K562 (cell line): ENCODE measurements at regions not wholly inside any gene's neighbourhood (a gene's known extent, or its start where the extent isn't known, plus 50 kb on each side); places are given as distances from the start of the nearest gene placed in this dataset.

ENCODE experiments used
- ATAC-seq: fragments of 200-7000 bp; cut with Tn5 transposase; 3 replicates; pipeline ENCODE4 v1.9.1; 2020; ENCODE audit warnings: moderate library complexity
- BruUV-seq: library from RNA; stranded (reverse); fragments of 400-500 nt; replicated peaks from 2 replicates; lab custom pipeline; 2021; lab: Mats Ljungman, UMichigan
- CTCF ChIA-PET: fragments of 300-600 bp; formaldehyde crosslinking; extraction: SDS; loops from one replicate; lab custom pipeline; 2021; ENCODE audit warnings: low intra/inter-chr PET ratio; lab: Yijun Ruan, JAX
- POLR2A ChIA-PET: fragments of 300-600, 350-650 bp; sonication (Branson Sonifier 250); formaldehyde crosslinking; extraction: SDS; loops from one replicate; lab custom pipeline; 2021; ENCODE audit warnings: antibody characterized with exemption, inconsistent platforms; lab: Yijun Ruan, JAX
- DNase-seq, 4 experiments: peaks; one replicate each; pipeline versions ENCODE4 v3.0.0 to v3.0.0-alpha.2; 2011 to 2018; ENCODE audit warnings: low spot score in 3 of 4, mixed read lengths in 3 of 4; ENCODE audit errors: extremely low read depth in 1 of 4
- FAIRE-seq: peaks from 2 replicates; lab custom pipeline; 2011; peaks lifted over from hg19 to GRCh38; lab: Jason Lieb, UNC
- H2AFZ ChIP-seq: 2 replicates; pipeline ENCODE4 v1.6.0; 2011; ENCODE audit warnings: low read depth, low read length, control low read depth, inconsistent platforms
- H3K27ac ChIP-seq: fragments of 200-600 bp; 3 replicates; pipeline ENCODE4 v1.8.0; 2011; ENCODE audit warnings: low read depth, mild to moderate bottlenecking, control low read depth, inconsistent platforms, low read length, moderate library complexity, mixed read lengths; ENCODE audit errors: extremely low read depth
- H3K27me3 ChIP-seq, 2 experiments: fragments of 300-600 bp in 1 of 2; 2 replicates in 1 of 2; 3 replicates in 1 of 2; pipeline versions ENCODE4 v1.6.0 to v1.8.0; 2011; ENCODE audit warnings: inconsistent platforms in 2 of 2, low read length in 2 of 2, mild to moderate bottlenecking in 1 of 2, mixed read lengths in 1 of 2, moderate library complexity in 1 of 2; ENCODE audit not compliant: control insufficient read depth in 2 of 2, insufficient read depth in 2 of 2
- H3K36me3 ChIP-seq: fragments of 300-600 bp; 3 replicates; pipeline ENCODE4 v1.8.0; 2011; ENCODE audit warnings: mild to moderate bottlenecking, low read length, inconsistent platforms; ENCODE audit not compliant: control insufficient read depth, insufficient read depth
- H3K4me1 ChIP-seq, 2 experiments: fragments of 200-600 bp in 1 of 2; replicated peaks in 1 of 2; 2 replicates in 1 of 2; 3 replicates in 1 of 2; pipeline versions ENCODE4 v1.5.1 to v1.8.0; 2011; ENCODE audit warnings: inconsistent platforms in 2 of 2, low read length in 2 of 2, mild to moderate bottlenecking in 1 of 2, mixed read lengths in 1 of 2, moderate library complexity in 1 of 2; ENCODE audit not compliant: control insufficient read depth in 2 of 2, insufficient read depth in 2 of 2
- H3K4me2 ChIP-seq: 2 replicates; pipeline ENCODE4 v1.6.1; 2011; ENCODE audit warnings: low read length, control low read depth, inconsistent platforms, mixed read lengths; ENCODE audit not compliant: insufficient read depth
- H3K4me3 ChIP-seq: fragments of 200-600 bp; sonication (generic), shearing (Covaris generic); 2 replicates; pipeline ENCODE4 v1.5.1; 2016; ENCODE audit warnings: control low read depth, inconsistent platforms
- H3K79me2 ChIP-seq: fragments of 200-600 bp; 3 replicates; pipeline ENCODE4 v1.8.0; 2011; ENCODE audit warnings: low read length, inconsistent platforms; ENCODE audit not compliant: control insufficient read depth, insufficient read depth
- H3K9ac ChIP-seq, 2 experiments: 2 replicates each; pipeline versions ENCODE4 v1.6.0 to v1.6.1; 2011; ENCODE audit warnings: low read depth in 2 of 2, low read length in 2 of 2, control low read depth in 1 of 2, inconsistent platforms in 1 of 2, mild to moderate bottlenecking in 1 of 2, mixed read lengths in 1 of 2; ENCODE audit not compliant: insufficient read depth in 1 of 2
- H3K9me1 ChIP-seq: one replicate; pipeline ENCODE4 v1.6.0; 2011; ENCODE audit warnings: inconsistent platforms, mild to moderate bottlenecking, low read length, moderate library complexity; ENCODE audit not compliant: control insufficient read depth, insufficient read depth
- H3K9me3 ChIP-seq: replicated peaks from 2 replicates; pipeline ENCODE4 v1.5.1; 2011; ENCODE audit warnings: low read depth, low read length, inconsistent platforms; ENCODE audit not compliant: control insufficient read depth, insufficient read depth
- H4K20me1 ChIP-seq: replicated peaks from 2 replicates; pipeline ENCODE4 v1.6.1; 2011; ENCODE audit warnings: low read length, inconsistent platforms, mixed read lengths; ENCODE audit not compliant: control insufficient read depth, insufficient read depth
- ELF2 ChIP-seq: fragments of 250-450 bp; sonication (Bioruptor Pico); IDR thresholded peaks from 2 replicates; pipeline ENCODE4 v1.5.0; 2021; ENCODE audit warnings: mild to moderate bottlenecking
- FOXP4 ChIP-seq: sonication (generic); formaldehyde crosslinking; IDR thresholded peaks from 2 replicates; pipeline ENCODE4 v1.8.0; 2022; ENCODE audit warnings: mild to moderate bottlenecking, missing genetic modification reagents, borderline replicate concordance
- HDAC8 ChIP-seq: fragments of 450-650 bp; IDR thresholded peaks from 2 replicates; pipeline ENCODE4 v1.6.1; 2016; ENCODE audit warnings: mild to moderate bottlenecking, missing genetic modification characterization, moderate library complexity, missing compliant biosample characterization
- REST ChIP-seq, 2 experiments: fragments of 450-650 bp; formaldehyde crosslinking in 1 of 2; IDR thresholded peaks; 2 replicates each; pipeline versions ENCODE4 v1.4.0 to v1.6.1; 2014 to 2020; ENCODE audit warnings: mild to moderate bottlenecking in 2 of 2, borderline replicate concordance in 1 of 2, low read depth in 1 of 2
- TAL1 ChIP-seq: fragments of 450-650 bp; IDR thresholded peaks from 2 replicates; pipeline ENCODE4 v1.6.1; 2016; ENCODE audit warnings: mild to moderate bottlenecking
- ZBTB33 ChIP-seq: sonication (generic); formaldehyde crosslinking; IDR thresholded peaks from 2 replicates; pipeline ENCODE4 v1.8.1; 2023; ENCODE audit warnings: mild to moderate bottlenecking, missing genetic modification reagents
- ZBTB43 ChIP-seq: sonication (generic); formaldehyde crosslinking; IDR thresholded peaks from 2 replicates; pipeline ENCODE4 v1.8.0; 2023; ENCODE audit warnings: mild to moderate bottlenecking, missing genetic modification reagents
- ZNF232 ChIP-seq: sonication (generic); formaldehyde crosslinking; IDR thresholded peaks from 2 replicates; pipeline ENCODE4 v1.8.0; 2022; ENCODE audit warnings: mild to moderate bottlenecking, missing genetic modification reagents
- ZNF785 ChIP-seq: fragments of 250-450 bp; sonication (Bioruptor Pico); IDR thresholded peaks from 2 replicates; pipeline ENCODE4 v1.4.0; 2020; ENCODE audit warnings: mild to moderate bottlenecking
- WGBS: fragments of 100-300 bp; shearing (Covaris generic); methylation state at CpG from one replicate; pipeline ENCODE4 v1.1.6; 2016; ENCODE audit warnings: low coverage, mixed read lengths; ENCODE audit not compliant: insufficient coverage; ENCODE audit errors: missing lambda C conversion rate; 5-methylcytosine and 5-hydroxymethylcytosine counted together
- in situ Hi-C: fragments of 300-500 bp; cut with MboI; formaldehyde crosslinking; loops from 4 replicates; pipeline ENCODE4 v1.15.0; 2018; ENCODE audit warnings: inconsistent platforms, mixed read lengths
- intact Hi-C: fragments of 100-400 bp; cut with micrococcal nuclease; formaldehyde crosslinking; loops from 2 replicates; pipeline ENCODE4 v1.14.2; 2022

GRCh38 chr6:2355150-2355549, 109.7 kb upstream of the GMDS start:
- Histone ChIP-seq H4K20me1 (no peaks in the 10 kb centered on the region), H3K9me1 (no peaks in the 10 kb centered on the region), H3K4me1 (no peaks in the 10 kb centered on the region), H3K4me2 (no peak overlapping the region), H2AFZ (no peak overlapping the region), H3K27me3 (peaks cover 0 to 4% of the 10 kb centered on the region in 2 experiments; a peak in 2 of 5 replicates), H3K36me3 (no peaks in the 10 kb centered on the region), H3K9me3 (no peaks in the 10 kb centered on the region), H3K9ac (no peak overlapping the region), H3K27ac (no peak overlapping the region), H3K4me3 (no peak overlapping the region), H3K79me2 (no peaks in the 10 kb centered on the region)
- 0% methylated on average over 3 of the region's 3 CpGs for WGBS
- intact Hi-C loops, result loop anchor here (2.0 to 10.0 kb wide), 3 partner anchors 250 to 758 kb away; no protein-coding TSS in a partner anchor
- in situ Hi-C loops, result loop anchor here (10.0 kb wide), 2 partner anchors 460 to 760 kb away; no protein-coding TSS in a partner anchor
- BruUV-seq, result no TSS peak
- no peak for FAIRE-seq
- ChIA-PET CTCF (no interaction called here), POLR2A (no interaction called here)
- DNase-seq, result no peak
- ATAC-seq, result no peak
- TF ChIP-seq ZNF785, result no peak
- TF ChIP-seq ELF2, result no peak
- no peak for TF ChIP-seq HDAC8 (tag)
- no peak for TF ChIP-seq REST (IDR thresholded peaks at IDR 0.05; ENCODE audit: borderline replicate concordance)
- no peak for TF ChIP-seq REST (CRISPR knock-in tag; IDR thresholded peaks at IDR 0.05; ENCODE audit: low read depth)
- no peak for TF ChIP-seq ZNF232 (CRISPR knock-in tag)
- no peak for TF ChIP-seq FOXP4 (CRISPR knock-in tag)
- no peak for TF ChIP-seq ZBTB33 (CRISPR knock-in tag)
- TF ChIP-seq TAL1, result no peak
- TF ChIP-seq ZBTB43 (CRISPR knock-in tag), result no peak
